Neural cell (in vitro differentiated cells): ENCODE measurements at regions not wholly inside any gene's neighbourhood (a gene's known extent, or its start where the extent isn't known, plus 50 kb on each side); places are given as distances from the start of the nearest gene placed in this dataset.

ENCODE experiments used
- H2AFZ ChIP-seq: fragments of 200-600, 300-800 bp; sonication (generic), shearing (Covaris generic); 2 replicates; pipeline ENCODE4 v1.6.0; 2014; ENCODE audit warnings: low read depth, mild to moderate bottlenecking, antibody characterized with exemption, low read length, moderate library complexity
- H3F3A ChIP-seq: fragments of 200-600 bp; shearing (Covaris generic); 2 replicates; pipeline ENCODE4 v1.6.1; 2016; ENCODE audit warnings: mild to moderate bottlenecking, moderate library complexity, mixed read lengths, antibody characterized with exemption, low read length; ENCODE audit not compliant: insufficient read depth, poor library complexity, severe bottlenecking
- H3K27ac ChIP-seq: fragments of 200-600, 300-800 bp; sonication (generic), shearing (Covaris generic); 2 replicates; pipeline ENCODE4 v1.5.1; 2014; ENCODE audit warnings: mild to moderate bottlenecking, low read length, moderate library complexity
- H3K27me3 ChIP-seq: fragments of 300-800, 200-600 bp; sonication (generic), shearing (Covaris generic); 2 replicates; pipeline ENCODE4 v1.6.0; 2014; ENCODE audit warnings: mild to moderate bottlenecking, low read depth, low read length, moderate library complexity; ENCODE audit not compliant: insufficient read depth
- H3K36me3 ChIP-seq: fragments of 300-800, 200-600 bp; sonication (generic), shearing (Covaris generic); 2 replicates; pipeline ENCODE4 v1.5.1; 2014; ENCODE audit warnings: mild to moderate bottlenecking, antibody characterized with exemption, low read length, moderate library complexity; ENCODE audit not compliant: insufficient read depth
- H3K4me2 ChIP-seq: fragments of 300-800, 200-600 bp; sonication (generic), shearing (Covaris generic); 2 replicates; pipeline ENCODE4 v1.6.0; 2014; ENCODE audit warnings: mild to moderate bottlenecking, low read length
- H3K4me3 ChIP-seq: fragments of 300-800, 200-600 bp; sonication (generic), shearing (Covaris generic); 2 replicates; pipeline ENCODE4 v1.5.1; 2014; ENCODE audit warnings: mild to moderate bottlenecking, low read length, moderate library complexity
- H3K79me2 ChIP-seq: fragments of 200-600 bp; shearing (Covaris generic); replicated peaks from 2 replicates; pipeline ENCODE4 v1.6.0; 2014; ENCODE audit warnings: mild to moderate bottlenecking, low read length, moderate library complexity; ENCODE audit not compliant: insufficient read depth
- H3K9ac ChIP-seq: fragments of 300-800, 200-600 bp; sonication (generic), shearing (Covaris generic); 2 replicates; pipeline ENCODE4 v1.6.1; 2016; ENCODE audit warnings: mild to moderate bottlenecking, low read length, mixed read lengths
- H3K9me2 ChIP-seq: fragments of 200-600 bp; shearing (Covaris generic); 2 replicates; pipeline ENCODE4 v1.6.1; 2016; ENCODE audit warnings: mild to moderate bottlenecking, low read length, mixed read lengths; ENCODE audit not compliant: insufficient read depth
- H3K9me3 ChIP-seq: fragments of 200-600, 300-800 bp; sonication (generic), shearing (Covaris generic); 2 replicates; pipeline ENCODE4 v1.6.1; 2016; ENCODE audit warnings: mild to moderate bottlenecking, mixed run types, low read length, moderate library complexity, mixed read lengths
- H4K20me1 ChIP-seq: fragments of 200-600 bp; shearing (Covaris generic); 2 replicates; pipeline ENCODE4 v1.6.1; 2016; ENCODE audit warnings: mild to moderate bottlenecking, mixed run types; ENCODE audit not compliant: insufficient read depth
- CTCF ChIP-seq: fragments of 450-650 bp; IDR thresholded peaks from 2 replicates; pipeline ENCODE4 v1.5.1; 2014; ENCODE audit warnings: antibody characterized with exemption, mild to moderate bottlenecking, moderate library complexity; ENCODE audit not compliant: poor library complexity, severe bottlenecking
- EP300 ChIP-seq: fragments of 450-650 bp; conservative IDR thresholded peaks from 2 replicates; pipeline ENCODE4 v1.6.1; 2014; ENCODE audit warnings: antibody characterized with exemption, mild to moderate bottlenecking, moderate library complexity; ENCODE audit not compliant: poor library complexity, severe bottlenecking
- EZH2 ChIP-seq: fragments of 200-600, 300-800 bp; shearing (Covaris generic), sonication (generic); IDR thresholded peaks from 2 replicates; pipeline ENCODE4 v1.6.1; 2014; ENCODE audit warnings: antibody characterized with exemption, low read length, borderline replicate concordance, mild to moderate bottlenecking; ENCODE audit not compliant: insufficient read depth, poor library complexity, severe bottlenecking
- MXI1 ChIP-seq: fragments of 450-650 bp; conservative IDR thresholded peaks from 2 replicates; pipeline ENCODE4 v1.6.1; 2014; ENCODE audit warnings: antibody characterized with exemption, mild to moderate bottlenecking; ENCODE audit not compliant: poor library complexity, severe bottlenecking
- POLR2AphosphoS5 ChIP-seq: IDR thresholded peaks from 2 replicates; pipeline ENCODE4 v1.6.1; 2012
- RAD21 ChIP-seq: fragments of 450-650 bp; conservative IDR thresholded peaks from 2 replicates; pipeline ENCODE4 v1.6.1; 2014; ENCODE audit warnings: antibody characterized with exemption, mild to moderate bottlenecking, moderate library complexity
- REST ChIP-seq: IDR thresholded peaks from 2 replicates; pipeline ENCODE4 v1.6.1; 2012; ENCODE audit warnings: borderline replicate concordance
- SMC3 ChIP-seq: fragments of 450-650 bp; conservative IDR thresholded peaks from 2 replicates; pipeline ENCODE4 v1.6.1; 2014; ENCODE audit warnings: antibody characterized with exemption, mild to moderate bottlenecking, moderate library complexity; ENCODE audit not compliant: poor library complexity
- TAF1 ChIP-seq: IDR thresholded peaks from 2 replicates; pipeline ENCODE4 v1.6.1; 2012; ENCODE audit warnings: low read depth

GRCh38 chr2:191526536-191526935, 151.4 kb upstream of the NABP1 start:
- Histone ChIP-seq H3F3A (no peaks in the 10 kb centered on the region), H3K79me2 (no peaks in the 10 kb centered on the region), H3K4me2 (no peak overlapping the region), H2AFZ (no peak overlapping the region), H3K27me3 (no peaks in the 10 kb centered on the region), H3K9me2 (no peaks in the 10 kb centered on the region), H3K36me3 (no peaks in the 10 kb centered on the region), H3K4me3 (no peak overlapping the region), H3K9me3 (no peaks in the 10 kb centered on the region), H3K27ac (no peak overlapping the region), H4K20me1 (no peaks in the 10 kb centered on the region), H3K9ac (no peak overlapping the region)
- TF ChIP-seq EP300: no peak
- TF ChIP-seq REST: no peak
- TF ChIP-seq POLR2AphosphoS5: no peak

- H4K20me1 ChIP-seq: no peaks in the 10 kb centered on the region
- no peaks in the 10 kb centered on the region for H3F3A ChIP-seq
- no peak overlapping the region for H3K9ac ChIP-seq
- H3K9me2 ChIP-seq: no peaks in the 10 kb centered on the region
- H3K79me2 ChIP-seq: no peaks in the 10 kb centered on the region
- H2AFZ ChIP-seq: no peak overlapping the region
- no peak overlapping the region for H3K4me2 ChIP-seq
- H3K27ac ChIP-seq: no peak overlapping the region
- H3K4me3 ChIP-seq: no peak overlapping the region
- TF ChIP-seq REST: no peak
- TF ChIP-seq EZH2: no peak
- no peak for TF ChIP-seq TAF1
- TF ChIP-seq RAD21: no peak
- TF ChIP-seq POLR2AphosphoS5: no peak
- no peak for TF ChIP-seq CTCF
- TF ChIP-seq MXI1: no peak
- TF ChIP-seq EP300: no peak
- TF ChIP-seq SMC3: no peak
- no peaks in the 10 kb centered on the region for H3K27me3 ChIP-seq
- no peaks in the 10 kb centered on the region for H3K9me3 ChIP-seq
- H3K36me3 ChIP-seq: no peaks in the 10 kb centered on the region
Observed at GRCh38 chr2:191526953-191527556, 150.9 kb upstream of the NABP1 start.
